ENCODE measurements at regions not wholly inside any gene's neighbourhood (a gene's known extent, or its start where the extent isn't known, plus 50 kb on each side); places are given as distances from the start of the nearest gene placed in this dataset.

- no peak for DNase-seq
These were observed 167.0 kb upstream of the SASH1 start for GRCh38 chr6:148175550-148176188.

DNA sequence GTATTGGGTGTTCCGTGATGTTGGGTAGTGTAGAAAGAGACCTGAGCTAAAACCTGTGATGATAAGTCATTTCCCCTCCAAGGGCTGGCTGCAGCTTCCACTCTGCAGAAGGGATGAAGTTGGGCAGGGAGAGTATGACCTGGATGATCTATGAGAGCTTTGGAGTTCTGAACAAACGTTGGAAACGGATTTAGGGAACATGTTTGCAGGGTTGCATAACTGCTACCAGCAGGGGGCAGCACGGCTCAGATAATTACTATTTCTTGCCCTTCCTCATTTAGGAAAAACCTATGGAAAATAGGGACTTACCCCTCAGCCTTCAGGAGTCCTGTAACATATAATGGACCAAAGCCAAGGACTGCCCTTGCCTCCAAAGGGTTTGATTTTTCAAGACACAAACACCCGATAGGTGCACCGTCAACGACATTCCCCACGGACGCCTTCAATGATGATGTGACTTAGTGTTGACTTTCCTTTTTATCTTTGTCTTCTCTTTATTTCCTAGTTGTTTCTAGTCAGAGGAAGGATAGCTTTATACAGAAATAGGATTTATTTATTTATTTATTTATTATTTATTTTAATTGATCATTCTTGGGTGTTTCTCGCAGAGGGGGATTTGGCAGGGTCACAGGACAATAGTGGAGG is 164.9 kb upstream of the SASH1 start:
- peak; percentile 50 for DNase-seq

GRCh38 chr6:148179786-148180185 is 162.9 kb upstream of the SASH1 start:
- DNase-seq: peak; percentile 29

DNA sequence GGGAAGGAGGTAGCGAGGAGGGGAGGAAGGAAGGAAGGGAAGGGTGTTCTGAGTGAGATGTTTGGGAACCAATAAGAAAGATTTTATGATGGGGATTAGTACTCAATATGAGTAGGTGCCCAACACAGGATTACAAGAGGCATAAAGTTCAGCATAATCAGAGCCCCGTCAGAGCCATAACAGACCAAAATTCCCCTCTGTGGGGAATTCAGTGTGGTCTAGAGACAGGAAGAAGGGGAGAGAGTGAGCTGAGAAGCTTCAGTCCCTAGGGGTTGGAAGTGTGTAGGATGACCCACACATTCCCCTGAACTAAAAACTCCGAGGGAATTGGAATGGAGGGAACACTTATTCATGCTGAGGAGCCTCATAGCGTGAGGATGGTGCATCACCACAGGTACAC is 160.3 kb upstream of the SASH1 start:
- DNase-seq: no peak

- no peak for DNase-seq
These were observed 158.9 kb upstream of the SASH1 start for GRCh38 chr6:148183776-148184175.

GRCh38 chr6:148186916-148187315 is 155.7 kb upstream of the SASH1 start:
- DNase-seq: no peak

GRCh38 chr6:148192310-148192709 is 150.3 kb upstream of the SASH1 start:
- no peak for DNase-seq

GRCh38 chr6:148193063-148193680 is 149.5 kb upstream of the SASH1 start:
- no peak for DNase-seq

DNA sequence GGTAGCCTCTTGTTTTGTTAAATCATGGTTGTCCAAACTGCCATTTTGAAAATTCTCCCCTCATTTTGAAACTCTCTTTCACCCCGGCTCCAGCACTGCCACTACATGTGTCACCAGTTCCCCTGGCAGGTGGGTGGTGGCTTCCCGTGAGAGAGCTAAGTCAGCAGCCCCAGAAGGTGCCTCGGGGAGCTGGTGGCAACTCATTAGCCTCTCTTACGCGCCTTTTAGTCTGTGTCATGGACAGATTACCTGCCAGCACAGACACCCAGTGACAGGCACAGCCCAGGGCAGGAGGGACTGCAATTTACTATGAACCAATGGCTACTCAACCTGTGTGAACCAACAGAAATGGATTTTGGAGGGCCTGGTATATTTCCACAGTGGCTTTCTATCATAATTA is 147.1 kb upstream of the SASH1 start:
- DNase-seq: no peak

DNA sequence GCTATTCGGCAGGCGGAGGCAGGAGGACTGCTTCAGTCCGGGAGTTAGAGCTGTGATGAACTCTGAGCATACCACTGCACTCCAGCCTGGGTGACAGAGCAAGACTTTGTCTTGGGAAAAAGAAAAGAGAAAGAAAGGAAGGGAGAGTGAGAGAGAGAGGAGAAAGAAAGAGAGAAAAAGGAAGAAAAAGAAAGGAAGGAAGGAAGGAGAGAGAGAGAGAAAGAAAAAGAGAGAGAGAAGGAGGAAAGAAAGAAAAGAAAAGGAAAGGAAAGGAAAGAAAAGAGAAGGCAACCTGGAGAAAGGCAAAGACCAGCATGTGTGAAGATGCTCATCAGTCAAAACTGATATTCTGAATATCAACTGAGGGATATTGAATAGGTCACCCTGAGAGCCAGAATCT is 143.1 kb upstream of the SASH1 start:
- DNase-seq: no peak

DNA sequence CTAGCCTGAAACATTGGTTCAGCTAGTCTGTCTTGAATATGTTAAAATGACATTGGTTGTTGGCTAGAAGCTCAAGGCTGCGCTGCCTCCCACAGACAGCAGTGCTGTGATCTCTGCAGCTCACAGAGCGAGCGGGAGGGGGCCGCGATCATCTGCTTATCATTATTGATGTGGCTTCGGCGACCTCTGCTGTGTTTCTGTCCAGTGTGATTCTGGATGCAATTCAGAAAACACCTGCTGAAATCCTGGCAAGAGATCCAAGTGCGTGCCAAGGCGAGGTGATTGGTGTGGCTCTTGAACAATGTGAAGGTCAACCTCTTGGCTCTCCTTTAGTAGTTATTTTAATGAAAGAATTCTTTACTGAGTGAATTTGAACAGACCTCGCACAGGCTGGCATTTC is 142.3 kb upstream of the SASH1 start:
- no peak for DNase-seq

GRCh38 chr6:148200781-148201180 is 141.9 kb upstream of the SASH1 start:
- no peak for DNase-seq

DNA sequence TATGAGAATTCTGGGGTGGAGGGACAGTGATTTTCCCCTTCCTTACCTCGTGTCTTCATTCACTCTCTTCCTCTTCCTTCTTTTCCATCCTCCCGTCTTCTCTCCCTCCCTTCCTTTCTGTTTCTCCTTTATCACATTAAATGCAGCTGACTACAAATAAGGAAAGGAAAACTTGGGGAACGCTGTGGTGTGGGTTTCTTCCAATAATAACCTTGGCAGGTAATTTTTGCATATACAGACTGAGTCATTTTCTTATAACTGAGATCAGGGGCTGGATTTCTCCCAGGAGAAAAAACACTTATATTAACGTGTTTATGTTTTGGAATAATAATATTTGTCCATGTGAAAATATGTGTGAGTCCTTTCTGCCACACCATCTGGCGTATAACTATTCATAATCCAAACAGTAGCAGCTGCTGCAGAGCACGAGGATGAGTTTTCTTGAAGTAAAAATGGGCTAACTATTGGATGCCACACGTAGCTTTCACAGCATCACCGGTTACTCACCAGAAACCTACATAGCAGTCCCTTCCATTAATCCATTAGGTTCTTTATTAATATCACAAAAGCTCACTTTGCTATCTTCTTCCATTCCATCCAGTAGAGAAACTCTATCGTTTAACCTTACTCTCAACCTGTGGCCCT is 139.2 kb upstream of the SASH1 start:
- no peak for DNase-seq

- peak; percentile 90 for DNase-seq
These were observed 138.7 kb upstream of the SASH1 start for GRCh38 chr6:148203970-148204369.

DNA sequence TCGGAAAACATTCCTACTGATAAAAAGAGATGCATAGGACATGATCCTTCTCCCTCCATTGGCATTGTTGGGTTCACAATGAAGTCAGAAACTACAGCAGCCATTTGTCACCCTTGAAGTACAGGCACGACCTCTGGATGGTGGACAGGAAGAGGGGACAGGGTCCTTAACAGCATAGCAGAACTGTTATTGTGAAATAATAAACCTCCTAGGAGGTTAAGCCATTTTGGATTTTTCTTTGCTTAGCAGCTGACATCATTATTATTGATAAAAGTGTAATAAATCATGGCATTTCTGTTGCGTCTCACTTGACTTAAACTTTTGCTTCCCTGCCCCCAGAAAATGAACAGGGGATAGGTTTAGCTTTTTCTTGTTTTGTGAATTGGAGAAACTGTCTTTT is 134.3 kb upstream of the SASH1 start:
- DNase-seq: no peak

DNA sequence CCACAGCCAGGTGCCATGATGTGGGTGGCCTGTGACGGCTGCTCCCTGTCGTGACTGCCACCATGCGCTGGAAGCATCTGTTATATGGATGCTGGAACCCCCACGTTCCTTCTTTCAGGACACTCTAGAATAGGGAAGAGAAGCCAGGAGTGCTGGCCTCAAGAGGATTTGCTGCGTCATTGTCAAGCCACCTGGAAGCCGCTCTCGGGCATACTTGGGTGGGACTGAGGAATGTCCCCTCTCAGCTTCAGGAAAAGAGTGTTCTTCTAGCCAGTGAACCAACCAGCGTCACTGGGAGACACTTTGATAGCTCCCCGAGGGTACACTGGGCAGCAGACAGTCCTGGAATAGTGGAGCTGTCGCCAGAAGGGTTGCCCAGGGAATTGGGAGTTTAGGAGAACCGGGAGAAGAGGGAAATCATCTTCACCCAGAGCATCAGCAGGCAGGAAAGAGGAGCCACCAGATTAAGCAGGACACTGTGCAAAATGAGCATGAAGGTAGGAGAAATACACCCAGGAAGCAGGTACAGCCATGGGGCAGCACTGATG is 130.8 kb upstream of the SASH1 start:
- DNase-seq: no peak

GRCh38 chr6:148212366-148212765 is 130.3 kb upstream of the SASH1 start:
- DNase-seq: no peak

GRCh38 chr6:148213366-148213765 is 129.3 kb upstream of the SASH1 start:
- DNase-seq: no peak

DNA sequence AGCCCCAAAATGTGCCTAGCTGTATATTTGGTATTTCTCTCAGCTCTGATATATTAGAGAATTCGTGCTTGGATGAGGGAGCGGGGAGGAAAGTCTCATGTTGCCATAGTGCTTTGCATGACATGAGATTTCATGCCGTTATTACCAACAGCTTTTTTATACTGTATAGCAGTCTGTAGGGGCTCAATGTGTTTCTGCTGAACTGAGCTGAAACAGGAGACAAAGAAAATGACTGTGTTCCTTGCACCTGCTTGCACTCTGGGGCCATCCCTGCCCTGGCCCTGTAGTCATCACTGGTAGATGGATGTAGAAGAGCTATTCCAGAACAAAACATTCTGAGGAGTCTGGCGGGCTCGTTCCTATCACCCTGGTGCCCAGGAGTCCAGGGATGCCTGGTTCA is 128.0 kb upstream of the SASH1 start:
- DNase-seq: no peak

- no peak for DNase-seq
These were observed 125.6 kb upstream of the SASH1 start for GRCh38 chr6:148217051-148217450.

- DNase-seq: no peak
These were observed 124.7 kb upstream of the SASH1 start for GRCh38 chr6:148217921-148218320.

- DNase-seq: no peak
These were observed 123.9 kb upstream of the SASH1 start for GRCh38 chr6:148218542-148219258.
